ENCODE measurements at regions not wholly inside any gene's neighbourhood (a gene's known extent, or its start where the extent isn't known, plus 50 kb on each side); places are given as distances from the start of the nearest gene placed in this dataset.

GRCh38 chr2:136215908-136216472 is 98.0 kb upstream of the CXCR4 start:
- Histone ChIP-seq H3K9me3 (ENCODE audit: insufficient read depth, low read depth, low read length) (no peaks in the 10 kb centered on the region), H3K36me3 (ENCODE audit: insufficient read depth, low read length) (no peaks in the 10 kb centered on the region), H4K20me1 (ENCODE audit: insufficient read depth, low read length) (no peaks in the 10 kb centered on the region), H3K27ac (ENCODE audit: low read depth, low read length) (no peak overlapping the region), H3K4me3 (ENCODE audit: insufficient read depth, low read depth, low read length) (no peak overlapping the region), H3K4me1 (ENCODE audit: insufficient read depth, low read length) (no peaks in the 10 kb centered on the region), H3K9ac (ENCODE audit: low read length) (no peak overlapping the region), H2AFZ (ENCODE audit: low read depth, low read length) (no peak overlapping the region), H3K79me2 (ENCODE audit: insufficient read depth, low read length) (no peaks in the 10 kb centered on the region), H3K4me2 (ENCODE audit: low read length) (no peak overlapping the region), H3K27me3 (ENCODE audit: insufficient read depth, low read length) (no peaks in the 10 kb centered on the region)
- Mint-ChIP-seq H3K9me3 (ENCODE audit: unreplicated experiment) (peaks cover 1% of the 10 kb centered on the region), H3K4me1 (ENCODE audit: low read depth, unreplicated experiment) (peaks cover 9% of the 10 kb centered on the region), H3K27ac (ENCODE audit: unreplicated experiment) (no peak overlapping the region), H3K27me3 (ENCODE audit: low read depth, unreplicated experiment) (peaks cover 2% of the 10 kb centered on the region), H3K36me3 (ENCODE audit: low read depth, unreplicated experiment) (no peaks in the 10 kb centered on the region), H3K4me3 (ENCODE audit: unreplicated experiment) (no peak overlapping the region)
- no peak for FAIRE-seq
- no peak for DNase-seq (ENCODE audit: low read depth)
- TF ChIP-seq, protein P1, sequence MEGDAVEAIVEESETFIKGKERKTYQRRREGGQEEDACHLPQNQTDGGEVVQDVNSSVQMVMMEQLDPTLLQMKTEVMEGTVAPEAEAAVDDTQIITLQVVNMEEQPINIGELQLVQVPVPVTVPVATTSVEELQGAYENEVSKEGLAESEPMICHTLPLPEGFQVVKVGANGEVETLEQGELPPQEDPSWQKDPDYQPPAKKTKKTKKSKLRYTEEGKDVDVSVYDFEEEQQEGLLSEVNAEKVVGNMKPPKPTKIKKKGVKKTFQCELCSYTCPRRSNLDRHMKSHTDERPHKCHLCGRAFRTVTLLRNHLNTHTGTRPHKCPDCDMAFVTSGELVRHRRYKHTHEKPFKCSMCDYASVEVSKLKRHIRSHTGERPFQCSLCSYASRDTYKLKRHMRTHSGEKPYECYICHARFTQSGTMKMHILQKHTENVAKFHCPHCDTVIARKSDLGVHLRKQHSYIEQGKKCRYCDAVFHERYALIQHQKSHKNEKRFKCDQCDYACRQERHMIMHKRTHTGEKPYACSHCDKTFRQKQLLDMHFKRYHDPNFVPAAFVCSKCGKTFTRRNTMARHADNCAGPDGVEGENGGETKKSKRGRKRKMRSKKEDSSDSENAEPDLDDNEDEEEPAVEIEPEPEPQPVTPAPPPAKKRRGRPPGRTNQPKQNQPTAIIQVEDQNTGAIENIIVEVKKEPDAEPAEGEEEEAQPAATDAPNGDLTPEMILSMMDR (IDR thresholded peaks at IDR 0.05; ENCODE audit: insufficient read depth, low read depth, low read length): no peak
- TF ChIP-seq EZH2 (IDR thresholded peaks at IDR 0.05; ENCODE audit: insufficient read depth, low read length): no peak

DNA sequence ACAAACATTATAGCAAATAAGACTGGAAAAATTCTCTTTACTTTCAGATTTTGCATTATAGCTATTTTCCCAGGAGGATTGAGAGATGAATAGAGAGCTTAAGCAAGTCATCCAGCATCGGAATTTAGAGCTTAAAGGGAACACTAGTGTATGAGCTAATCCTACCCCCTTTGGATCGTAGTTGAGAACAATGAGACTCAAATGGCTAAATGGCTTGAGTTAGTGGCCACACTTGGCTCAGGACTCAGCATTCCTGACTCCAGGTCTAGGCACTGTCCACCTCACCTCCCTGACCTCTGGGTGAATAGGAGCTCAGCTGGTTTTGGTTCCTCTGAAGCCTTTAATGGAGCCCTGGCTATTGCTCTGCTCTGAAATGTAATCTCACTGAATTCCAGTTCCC is 97.5 kb upstream of the CXCR4 start:
- H3K4me3 Mint-ChIP-seq (ENCODE audit: unreplicated experiment): no peak overlapping the region
- no peak for FAIRE-seq

More for the DNA sequence above, 97.5 kb upstream of the CXCR4 start:
- Mint-ChIP-seq H3K9me3 (ENCODE audit: unreplicated experiment) (peaks cover 3% of the 10 kb centered on the region), H3K27me3 (ENCODE audit: low read depth, unreplicated experiment) (peaks cover 4% of the 10 kb centered on the region), H3K4me1 (ENCODE audit: low read depth, unreplicated experiment) (peaks cover 9% of the 10 kb centered on the region), H3K36me3 (ENCODE audit: low read depth, unreplicated experiment) (no peaks in the 10 kb centered on the region), H3K27ac (ENCODE audit: unreplicated experiment) (no peak overlapping the region)
- Histone ChIP-seq H3K4me1 (ENCODE audit: insufficient read depth, low read length) (no peaks in the 10 kb centered on the region), H3K9me3 (ENCODE audit: insufficient read depth, low read depth, low read length) (no peaks in the 10 kb centered on the region), H3K9ac (ENCODE audit: low read length) (no peak overlapping the region), H4K20me1 (ENCODE audit: insufficient read depth, low read length) (no peaks in the 10 kb centered on the region), H3K79me2 (ENCODE audit: insufficient read depth, low read length) (no peaks in the 10 kb centered on the region), H3K27ac (ENCODE audit: low read depth, low read length) (no peak overlapping the region), H3K4me2 (ENCODE audit: low read length) (no peak overlapping the region), H3K36me3 (ENCODE audit: insufficient read depth, low read length) (no peaks in the 10 kb centered on the region), H3K4me3 (ENCODE audit: insufficient read depth, low read depth, low read length) (no peak overlapping the region), H3K27me3 (ENCODE audit: insufficient read depth, low read length) (no peaks in the 10 kb centered on the region), H2AFZ (ENCODE audit: low read depth, low read length) (no peak overlapping the region)
- DNase-seq (ENCODE audit: low read depth): no peak
- TF ChIP-seq EZH2 (IDR thresholded peaks at IDR 0.05; ENCODE audit: insufficient read depth, low read length): no peak
- TF ChIP-seq, protein P1 (IDR thresholded peaks at IDR 0.05; ENCODE audit: insufficient read depth, low read depth, low read length): no peak
